Neural cell (in vitro differentiated cells): ENCODE measurements at regions not wholly inside any gene's neighbourhood (a gene's known extent, or its start where the extent isn't known, plus 50 kb on each side); places are given as distances from the start of the nearest gene placed in this dataset.

Experiments used
- H2AFZ ChIP-seq: fragments of 200-600, 300-800 bp; sonication (generic), shearing (Covaris generic); 2 replicates; pipeline ENCODE4 v1.6.0; 2014; ENCODE audit warnings: low read depth, mild to moderate bottlenecking, antibody characterized with exemption, low read length, moderate library complexity
- H3F3A ChIP-seq: fragments of 200-600 bp; shearing (Covaris generic); 2 replicates; pipeline ENCODE4 v1.6.1; 2016; ENCODE audit warnings: mild to moderate bottlenecking, moderate library complexity, mixed read lengths, antibody characterized with exemption, low read length; ENCODE audit not compliant: insufficient read depth, poor library complexity, severe bottlenecking
- H3K27ac ChIP-seq: fragments of 200-600, 300-800 bp; sonication (generic), shearing (Covaris generic); 2 replicates; pipeline ENCODE4 v1.5.1; 2014; ENCODE audit warnings: mild to moderate bottlenecking, low read length, moderate library complexity
- H3K27me3 ChIP-seq: fragments of 300-800, 200-600 bp; sonication (generic), shearing (Covaris generic); 2 replicates; pipeline ENCODE4 v1.6.0; 2014; ENCODE audit warnings: mild to moderate bottlenecking, low read depth, low read length, moderate library complexity; ENCODE audit not compliant: insufficient read depth
- H3K36me3 ChIP-seq: fragments of 300-800, 200-600 bp; sonication (generic), shearing (Covaris generic); 2 replicates; pipeline ENCODE4 v1.5.1; 2014; ENCODE audit warnings: mild to moderate bottlenecking, antibody characterized with exemption, low read length, moderate library complexity; ENCODE audit not compliant: insufficient read depth
- H3K4me2 ChIP-seq: fragments of 300-800, 200-600 bp; sonication (generic), shearing (Covaris generic); 2 replicates; pipeline ENCODE4 v1.6.0; 2014; ENCODE audit warnings: mild to moderate bottlenecking, low read length
- H3K4me3 ChIP-seq: fragments of 300-800, 200-600 bp; sonication (generic), shearing (Covaris generic); 2 replicates; pipeline ENCODE4 v1.5.1; 2014; ENCODE audit warnings: mild to moderate bottlenecking, low read length, moderate library complexity
- H3K79me2 ChIP-seq: fragments of 200-600 bp; shearing (Covaris generic); replicated peaks from 2 replicates; pipeline ENCODE4 v1.6.0; 2014; ENCODE audit warnings: mild to moderate bottlenecking, low read length, moderate library complexity; ENCODE audit not compliant: insufficient read depth
- H3K9ac ChIP-seq: fragments of 300-800, 200-600 bp; sonication (generic), shearing (Covaris generic); 2 replicates; pipeline ENCODE4 v1.6.1; 2016; ENCODE audit warnings: mild to moderate bottlenecking, low read length, mixed read lengths
- H3K9me2 ChIP-seq: fragments of 200-600 bp; shearing (Covaris generic); 2 replicates; pipeline ENCODE4 v1.6.1; 2016; ENCODE audit warnings: mild to moderate bottlenecking, low read length, mixed read lengths; ENCODE audit not compliant: insufficient read depth
- H3K9me3 ChIP-seq: fragments of 200-600, 300-800 bp; sonication (generic), shearing (Covaris generic); 2 replicates; pipeline ENCODE4 v1.6.1; 2016; ENCODE audit warnings: mild to moderate bottlenecking, mixed run types, low read length, moderate library complexity, mixed read lengths
- H4K20me1 ChIP-seq: fragments of 200-600 bp; shearing (Covaris generic); 2 replicates; pipeline ENCODE4 v1.6.1; 2016; ENCODE audit warnings: mild to moderate bottlenecking, mixed run types; ENCODE audit not compliant: insufficient read depth
- EP300 ChIP-seq: fragments of 450-650 bp; conservative IDR thresholded peaks from 2 replicates; pipeline ENCODE4 v1.6.1; 2014; ENCODE audit warnings: antibody characterized with exemption, mild to moderate bottlenecking, moderate library complexity; ENCODE audit not compliant: poor library complexity, severe bottlenecking
- EZH2 ChIP-seq: fragments of 200-600, 300-800 bp; shearing (Covaris generic), sonication (generic); IDR thresholded peaks from 2 replicates; pipeline ENCODE4 v1.6.1; 2014; ENCODE audit warnings: antibody characterized with exemption, low read length, borderline replicate concordance, mild to moderate bottlenecking; ENCODE audit not compliant: insufficient read depth, poor library complexity, severe bottlenecking
- MXI1 ChIP-seq: fragments of 450-650 bp; conservative IDR thresholded peaks from 2 replicates; pipeline ENCODE4 v1.6.1; 2014; ENCODE audit warnings: antibody characterized with exemption, mild to moderate bottlenecking; ENCODE audit not compliant: poor library complexity, severe bottlenecking
- POLR2AphosphoS5 ChIP-seq: IDR thresholded peaks from 2 replicates; pipeline ENCODE4 v1.6.1; 2012
- RAD21 ChIP-seq: fragments of 450-650 bp; conservative IDR thresholded peaks from 2 replicates; pipeline ENCODE4 v1.6.1; 2014; ENCODE audit warnings: antibody characterized with exemption, mild to moderate bottlenecking, moderate library complexity
- SMC3 ChIP-seq: fragments of 450-650 bp; conservative IDR thresholded peaks from 2 replicates; pipeline ENCODE4 v1.6.1; 2014; ENCODE audit warnings: antibody characterized with exemption, mild to moderate bottlenecking, moderate library complexity; ENCODE audit not compliant: poor library complexity
- TAF1 ChIP-seq: IDR thresholded peaks from 2 replicates; pipeline ENCODE4 v1.6.1; 2012; ENCODE audit warnings: low read depth
- TF ChIP-seq, protein P1 (sequence below): fragments of 450-650 bp; IDR thresholded peaks from 2 replicates; pipeline ENCODE4 v1.5.1; 2014; ENCODE audit warnings: antibody characterized with exemption, mild to moderate bottlenecking, moderate library complexity; ENCODE audit not compliant: poor library complexity, severe bottlenecking
- TF ChIP-seq, protein P2 (sequence below): IDR thresholded peaks from 2 replicates; pipeline ENCODE4 v1.6.1; 2012; ENCODE audit warnings: borderline replicate concordance

DNA sequence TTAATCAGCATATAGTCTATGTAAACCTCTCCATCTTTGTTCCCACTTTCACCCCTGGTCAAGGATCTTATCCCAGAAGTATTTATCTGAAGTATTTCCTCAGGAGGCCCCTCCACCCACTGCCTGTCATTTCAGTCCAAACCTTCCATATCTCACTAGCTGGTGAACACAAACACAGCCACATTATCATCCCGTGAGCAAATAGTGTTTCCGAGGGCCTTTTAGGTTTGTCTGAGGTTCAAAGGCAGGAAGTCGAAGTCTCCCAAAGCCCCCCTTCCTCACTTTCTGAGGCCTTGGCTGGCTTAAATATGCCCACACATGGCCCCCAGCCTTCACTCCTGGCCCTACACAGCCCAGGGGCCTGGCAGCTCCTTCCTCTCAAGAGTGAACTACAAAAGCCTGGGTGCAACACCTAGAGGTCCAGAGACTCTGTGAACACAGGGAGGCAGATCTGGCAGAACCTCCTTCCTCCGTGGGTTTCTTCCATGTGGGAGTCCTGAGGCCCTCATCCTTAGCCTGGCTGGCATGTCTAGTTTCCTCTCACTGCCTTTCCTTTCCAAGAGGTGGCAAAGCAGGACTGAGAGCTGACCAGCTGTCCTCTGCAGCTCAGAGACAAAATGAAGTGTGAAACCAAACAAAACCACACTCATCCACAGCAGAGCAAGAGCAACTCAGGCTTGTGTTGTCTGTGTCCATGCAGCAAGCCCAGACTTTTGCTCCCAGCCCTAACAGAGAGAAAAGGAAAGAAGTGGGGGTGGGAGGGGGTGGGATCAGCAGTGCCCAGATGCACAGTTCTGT, 264.2 kb downstream of the SS18 start:
- Histone ChIP-seq H3K79me2 (no peaks in the 10 kb centered on the region), H3K9me3 (no peaks in the 10 kb centered on the region), H3K4me2 (no peak overlapping the region), H3K36me3 (no peaks in the 10 kb centered on the region), H3K9ac (no peak overlapping the region), H4K20me1 (no peaks in the 10 kb centered on the region), H3K27ac (no peak overlapping the region), H3K4me3 (no peak overlapping the region), H3F3A (no peaks in the 10 kb centered on the region), H2AFZ (no peak overlapping the region), H3K9me2 (no peaks in the 10 kb centered on the region), H3K27me3 (no peaks in the 10 kb centered on the region)
- TF ChIP-seq SMC3 (no peak), TAF1 (no peak)
- TF ChIP-seq, protein P1, sequence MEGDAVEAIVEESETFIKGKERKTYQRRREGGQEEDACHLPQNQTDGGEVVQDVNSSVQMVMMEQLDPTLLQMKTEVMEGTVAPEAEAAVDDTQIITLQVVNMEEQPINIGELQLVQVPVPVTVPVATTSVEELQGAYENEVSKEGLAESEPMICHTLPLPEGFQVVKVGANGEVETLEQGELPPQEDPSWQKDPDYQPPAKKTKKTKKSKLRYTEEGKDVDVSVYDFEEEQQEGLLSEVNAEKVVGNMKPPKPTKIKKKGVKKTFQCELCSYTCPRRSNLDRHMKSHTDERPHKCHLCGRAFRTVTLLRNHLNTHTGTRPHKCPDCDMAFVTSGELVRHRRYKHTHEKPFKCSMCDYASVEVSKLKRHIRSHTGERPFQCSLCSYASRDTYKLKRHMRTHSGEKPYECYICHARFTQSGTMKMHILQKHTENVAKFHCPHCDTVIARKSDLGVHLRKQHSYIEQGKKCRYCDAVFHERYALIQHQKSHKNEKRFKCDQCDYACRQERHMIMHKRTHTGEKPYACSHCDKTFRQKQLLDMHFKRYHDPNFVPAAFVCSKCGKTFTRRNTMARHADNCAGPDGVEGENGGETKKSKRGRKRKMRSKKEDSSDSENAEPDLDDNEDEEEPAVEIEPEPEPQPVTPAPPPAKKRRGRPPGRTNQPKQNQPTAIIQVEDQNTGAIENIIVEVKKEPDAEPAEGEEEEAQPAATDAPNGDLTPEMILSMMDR = no peak

DNA sequence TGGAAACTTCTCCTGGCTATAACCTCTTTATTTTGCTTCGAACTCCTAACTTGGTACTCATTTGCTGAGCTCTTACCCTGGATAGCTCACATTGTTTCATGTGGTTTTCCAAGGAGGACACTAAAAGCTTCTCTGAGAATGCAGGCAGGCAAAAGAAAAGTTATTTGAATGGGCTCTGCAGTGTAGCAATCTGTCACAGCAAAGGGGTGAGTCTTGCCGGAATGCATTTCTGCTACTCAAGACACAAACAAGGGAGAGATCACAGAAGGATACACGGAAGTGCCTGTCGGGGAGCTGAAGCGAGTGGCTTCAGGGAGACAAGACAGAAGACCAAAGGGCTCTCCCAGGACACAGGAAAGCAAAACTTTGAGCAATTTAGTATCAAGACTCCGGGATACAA, 265.4 kb downstream of the SS18 start:
- H3K27me3 ChIP-seq = no peaks in the 10 kb centered on the region
- H3K27ac ChIP-seq = no peak overlapping the region
- H3K9me2 ChIP-seq = no peaks in the 10 kb centered on the region
- no peaks in the 10 kb centered on the region for H3F3A ChIP-seq
- no peaks in the 10 kb centered on the region for H3K9me3 ChIP-seq
- H3K79me2 ChIP-seq = no peaks in the 10 kb centered on the region
- no peak overlapping the region for H2AFZ ChIP-seq
- H4K20me1 ChIP-seq = no peaks in the 10 kb centered on the region
- no peak overlapping the region for H3K4me3 ChIP-seq
- TF ChIP-seq POLR2AphosphoS5 (no peak), EZH2 (no peak), MXI1 (no peak), SMC3 (no peak), RAD21 (no peak), TAF1 (no peak), EP300 (no peak)
- TF ChIP-seq, protein P2, sequence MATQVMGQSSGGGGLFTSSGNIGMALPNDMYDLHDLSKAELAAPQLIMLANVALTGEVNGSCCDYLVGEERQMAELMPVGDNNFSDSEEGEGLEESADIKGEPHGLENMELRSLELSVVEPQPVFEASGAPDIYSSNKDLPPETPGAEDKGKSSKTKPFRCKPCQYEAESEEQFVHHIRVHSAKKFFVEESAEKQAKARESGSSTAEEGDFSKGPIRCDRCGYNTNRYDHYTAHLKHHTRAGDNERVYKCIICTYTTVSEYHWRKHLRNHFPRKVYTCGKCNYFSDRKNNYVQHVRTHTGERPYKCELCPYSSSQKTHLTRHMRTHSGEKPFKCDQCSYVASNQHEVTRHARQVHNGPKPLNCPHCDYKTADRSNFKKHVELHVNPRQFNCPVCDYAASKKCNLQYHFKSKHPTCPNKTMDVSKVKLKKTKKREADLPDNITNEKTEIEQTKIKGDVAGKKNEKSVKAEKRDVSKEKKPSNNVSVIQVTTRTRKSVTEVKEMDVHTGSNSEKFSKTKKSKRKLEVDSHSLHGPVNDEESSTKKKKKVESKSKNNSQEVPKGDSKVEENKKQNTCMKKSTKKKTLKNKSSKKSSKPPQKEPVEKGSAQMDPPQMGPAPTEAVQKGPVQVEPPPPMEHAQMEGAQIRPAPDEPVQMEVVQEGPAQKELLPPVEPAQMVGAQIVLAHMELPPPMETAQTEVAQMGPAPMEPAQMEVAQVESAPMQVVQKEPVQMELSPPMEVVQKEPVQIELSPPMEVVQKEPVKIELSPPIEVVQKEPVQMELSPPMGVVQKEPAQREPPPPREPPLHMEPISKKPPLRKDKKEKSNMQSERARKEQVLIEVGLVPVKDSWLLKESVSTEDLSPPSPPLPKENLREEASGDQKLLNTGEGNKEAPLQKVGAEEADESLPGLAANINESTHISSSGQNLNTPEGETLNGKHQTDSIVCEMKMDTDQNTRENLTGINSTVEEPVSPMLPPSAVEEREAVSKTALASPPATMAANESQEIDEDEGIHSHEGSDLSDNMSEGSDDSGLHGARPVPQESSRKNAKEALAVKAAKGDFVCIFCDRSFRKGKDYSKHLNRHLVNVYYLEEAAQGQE = no peak
- TF ChIP-seq, protein P1 = no peak
- H3K9ac ChIP-seq = no peak overlapping the region
- no peak overlapping the region for H3K4me2 ChIP-seq
- H3K36me3 ChIP-seq = no peaks in the 10 kb centered on the region
